ENCODE measurements at regions not wholly inside any gene's neighbourhood (a gene's known extent, or its start where the extent isn't known, plus 50 kb on each side); places are given as distances from the start of the nearest gene placed in this dataset.

DNA sequence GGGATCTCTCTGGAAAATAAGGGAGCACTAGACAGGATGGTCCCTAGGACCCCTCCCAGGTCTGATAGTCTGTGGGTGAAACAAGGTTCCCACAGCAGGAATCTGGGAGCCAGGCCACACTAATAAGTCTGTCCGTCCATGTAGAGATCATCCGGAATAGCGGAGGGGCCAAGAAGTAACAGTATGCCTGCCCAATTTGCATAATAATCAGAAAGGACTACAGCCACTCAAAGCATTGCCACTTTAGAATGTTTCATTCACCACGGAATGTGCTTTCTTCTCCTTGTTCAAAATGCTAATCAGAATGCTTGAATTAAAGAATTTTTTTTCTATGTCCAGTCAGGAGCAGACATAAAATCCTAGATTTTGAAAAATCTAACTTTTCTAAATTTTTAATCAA, 254.9 kb downstream of the ACTL7B start:
- no peaks in the 10 kb centered on the region for H3K4me1 Mint-ChIP-seq
- peaks cover 0 to 7% (median 4%) of the 10 kb centered on the region in 3 donors for H3K9me3 Mint-ChIP-seq
- H3K4me1 ChIP-seq (ENCODE audit: control insufficient read depth in 1 of 2, extremely low read depth in 1 of 2, insufficient read depth in 2 of 2, low read length in 2 of 2) = no peaks in the 10 kb centered on the region
- DNase-seq = no peak
- H3K27ac Mint-ChIP-seq = no peak overlapping the region
- no peaks in the 10 kb centered on the region for H3K9me3 ChIP-seq
- CTCF ChIA-PET = no interaction called here
- no peak overlapping the region for H3K27ac ChIP-seq (ENCODE audit: low read length)
- POLR2A ChIA-PET = no interaction called here
- WGBS (ENCODE audit: insufficient coverage) = 95% methylated on average over 3 of the region's 4 CpGs
- H3K4me3 ChIP-seq (ENCODE audit: control insufficient read depth in 1 of 2, extremely low read depth in 1 of 2, low read length in 1 of 2) = no peak overlapping the region
- H3K27me3 ChIP-seq (replicated peaks in 1 of 2; ENCODE audit: control insufficient read depth in 2 of 2, extremely low read depth in 1 of 2, insufficient read depth in 2 of 2, low read length in 1 of 2) = no peaks in the 10 kb centered on the region
- peaks cover 0 to 4% of the 10 kb centered on the region in 2 donors for H3K27me3 Mint-ChIP-seq
- ATAC-seq (replicated peaks in 1 of 4) = no peak
- H3K4me3 Mint-ChIP-seq = no peak overlapping the region
- no peaks in the 10 kb centered on the region for H3K36me3 ChIP-seq (ENCODE audit: control insufficient read depth in 2 of 2, extremely low read depth in 1 of 2, insufficient read depth in 1 of 2, low read length in 1 of 2)
- H3K36me3 Mint-ChIP-seq = no peaks in the 10 kb centered on the region

DNA sequence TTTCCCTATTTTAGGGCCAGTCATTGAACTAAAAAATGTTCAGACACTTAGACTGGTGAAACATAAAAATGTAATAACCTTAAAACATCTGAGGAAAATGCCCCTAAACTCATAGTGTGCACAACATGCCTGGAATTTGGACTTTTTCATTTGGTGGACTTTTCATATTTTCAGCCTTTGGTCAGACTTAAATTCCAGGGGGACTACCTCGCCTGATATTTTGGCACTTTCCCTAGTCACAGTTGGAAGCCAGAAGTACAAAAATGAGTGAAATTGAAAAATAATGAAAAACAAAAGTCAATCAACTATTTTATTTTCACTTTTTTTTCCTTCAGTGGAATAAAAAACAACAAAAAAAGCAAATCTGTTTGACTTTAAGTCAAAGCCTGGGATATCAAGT, 256.2 kb downstream of the ACTL7B start:
- Mint-ChIP-seq H3K4me1 (no peaks in the 10 kb centered on the region), H3K9me3 (peaks cover 0 to 14% (median 4%) of the 10 kb centered on the region in 3 donors), H3K36me3 (no peaks in the 10 kb centered on the region), H3K27ac (no peak overlapping the region), H3K4me3 (no peak overlapping the region), H3K27me3 (peaks cover 0 to 4% of the 10 kb centered on the region in 2 donors)
- no peaks in the 10 kb centered on the region for H3K36me3 ChIP-seq (ENCODE audit: control insufficient read depth in 2 of 2, extremely low read depth in 1 of 2, insufficient read depth in 1 of 2, low read length in 1 of 2)
- no peaks in the 10 kb centered on the region for H3K9me3 ChIP-seq
- DNase-seq (no peak), ATAC-seq (replicated peaks in 1 of 4) (no peak)
- no peaks in the 10 kb centered on the region for H3K27me3 ChIP-seq (replicated peaks in 1 of 2; ENCODE audit: control insufficient read depth in 2 of 2, extremely low read depth in 1 of 2, insufficient read depth in 2 of 2, low read length in 1 of 2)
- H3K27ac ChIP-seq (ENCODE audit: low read length) = no peak overlapping the region
- H3K4me3 ChIP-seq (ENCODE audit: control insufficient read depth in 1 of 2, extremely low read depth in 1 of 2, low read length in 1 of 2) = no peak overlapping the region
- no CpG with 5 or more reads among the region's 1 CpG for WGBS (ENCODE audit: insufficient coverage)
- ChIA-PET POLR2A (no interaction called here), CTCF (no interaction called here)
- H3K4me1 ChIP-seq (ENCODE audit: control insufficient read depth in 1 of 2, extremely low read depth in 1 of 2, insufficient read depth in 2 of 2, low read length in 2 of 2) = no peaks in the 10 kb centered on the region

DNA sequence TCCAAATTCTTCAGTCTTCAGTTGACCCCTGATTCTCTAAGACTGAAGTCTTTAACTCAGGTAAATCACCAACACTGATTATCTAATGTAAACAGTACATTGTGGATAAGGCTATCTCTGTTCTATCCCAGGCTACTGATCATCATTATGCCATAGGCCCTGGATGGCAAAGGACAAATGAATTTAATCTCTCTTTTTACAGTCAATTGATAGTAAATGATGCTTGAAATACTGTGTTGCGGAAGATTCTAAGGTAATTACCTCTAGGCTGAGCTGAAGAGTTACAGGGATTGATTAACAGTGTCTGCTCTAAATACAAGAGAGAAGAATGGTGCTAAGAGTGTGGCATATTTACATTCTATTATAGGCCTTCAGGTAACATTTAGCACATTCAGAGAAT, 264.7 kb downstream of the ACTL7B start:
- H3K4me3 ChIP-seq (ENCODE audit: control insufficient read depth in 1 of 2, extremely low read depth in 1 of 2, low read length in 1 of 2) = no peak overlapping the region
- no peak for DNase-seq
- H3K27ac Mint-ChIP-seq = no peak overlapping the region
- no peak overlapping the region for H3K4me3 Mint-ChIP-seq
- no peak for ATAC-seq (replicated peaks in 1 of 4)
- H3K27ac ChIP-seq (ENCODE audit: low read length) = no peak overlapping the region
- no peaks in the 10 kb centered on the region for H3K4me1 Mint-ChIP-seq
- H3K27me3 ChIP-seq (replicated peaks in 1 of 2; ENCODE audit: control insufficient read depth in 2 of 2, extremely low read depth in 1 of 2, insufficient read depth in 2 of 2, low read length in 1 of 2) = no peaks in the 10 kb centered on the region
- no peaks in the 10 kb centered on the region for H3K36me3 Mint-ChIP-seq
- peaks cover 0 to 8% (median 3%) of the 10 kb centered on the region in 3 donors for H3K9me3 Mint-ChIP-seq
- WGBS (ENCODE audit: insufficient coverage) = no CpG with 5 or more reads among the region's 1 CpG
- POLR2A ChIA-PET = no interaction called here
- H3K36me3 ChIP-seq (ENCODE audit: control insufficient read depth in 2 of 2, extremely low read depth in 1 of 2, insufficient read depth in 1 of 2, low read length in 1 of 2) = no peaks in the 10 kb centered on the region
- H3K9me3 ChIP-seq = no peaks in the 10 kb centered on the region
- no peaks in the 10 kb centered on the region for H3K27me3 Mint-ChIP-seq
- CTCF ChIA-PET = no interaction called here
- H3K4me1 ChIP-seq (ENCODE audit: control insufficient read depth in 1 of 2, extremely low read depth in 1 of 2, insufficient read depth in 2 of 2, low read length in 2 of 2) = no peaks in the 10 kb centered on the region

DNA sequence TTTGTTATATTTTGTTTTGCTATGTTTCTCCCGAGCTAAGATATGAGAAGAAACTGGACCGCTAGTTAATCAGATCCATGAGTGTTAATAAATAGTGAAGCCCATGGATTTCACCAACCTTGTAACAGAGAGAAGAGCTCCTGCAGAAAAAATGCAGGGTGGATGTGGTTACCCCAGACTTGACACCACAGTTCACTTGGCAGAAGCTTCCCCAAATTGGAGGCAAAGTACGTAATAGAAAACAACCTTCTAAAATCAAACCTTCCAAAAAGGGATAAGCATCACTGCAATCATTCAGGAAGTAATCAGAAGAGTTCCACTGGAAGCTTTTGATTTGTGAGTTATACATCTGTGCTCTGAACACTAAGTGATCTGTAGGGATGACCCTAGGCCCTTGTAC, 267.5 kb downstream of the ACTL7B start:
- Histone ChIP-seq H3K36me3 (ENCODE audit: control insufficient read depth in 2 of 2, extremely low read depth in 1 of 2, insufficient read depth in 1 of 2, low read length in 1 of 2) (no peaks in the 10 kb centered on the region), H3K27ac (ENCODE audit: low read length) (no peak overlapping the region), H3K9me3 (no peaks in the 10 kb centered on the region), H3K27me3 (replicated peaks in 1 of 2; ENCODE audit: control insufficient read depth in 2 of 2, extremely low read depth in 1 of 2, insufficient read depth in 2 of 2, low read length in 1 of 2) (no peaks in the 10 kb centered on the region), H3K4me1 (ENCODE audit: control insufficient read depth in 1 of 2, extremely low read depth in 1 of 2, insufficient read depth in 2 of 2, low read length in 2 of 2) (no peaks in the 10 kb centered on the region), H3K4me3 (ENCODE audit: control insufficient read depth in 1 of 2, extremely low read depth in 1 of 2, low read length in 1 of 2) (no peak overlapping the region)
- H3K27me3 Mint-ChIP-seq = no peaks in the 10 kb centered on the region
- CTCF ChIA-PET = no interaction called here
- no peak for DNase-seq
- POLR2A ChIA-PET = no interaction called here
- WGBS (ENCODE audit: insufficient coverage) = 84% methylated on average over 2 of the region's 3 CpGs
- no peak overlapping the region for H3K4me3 Mint-ChIP-seq
- H3K9me3 Mint-ChIP-seq = peaks cover 0 to 3% (median 0%) of the 10 kb centered on the region in 3 donors
- H3K27ac Mint-ChIP-seq = no peak overlapping the region
- H3K4me1 Mint-ChIP-seq = no peaks in the 10 kb centered on the region
- H3K36me3 Mint-ChIP-seq = no peaks in the 10 kb centered on the region
- no peak for ATAC-seq (replicated peaks in 1 of 4)

DNA sequence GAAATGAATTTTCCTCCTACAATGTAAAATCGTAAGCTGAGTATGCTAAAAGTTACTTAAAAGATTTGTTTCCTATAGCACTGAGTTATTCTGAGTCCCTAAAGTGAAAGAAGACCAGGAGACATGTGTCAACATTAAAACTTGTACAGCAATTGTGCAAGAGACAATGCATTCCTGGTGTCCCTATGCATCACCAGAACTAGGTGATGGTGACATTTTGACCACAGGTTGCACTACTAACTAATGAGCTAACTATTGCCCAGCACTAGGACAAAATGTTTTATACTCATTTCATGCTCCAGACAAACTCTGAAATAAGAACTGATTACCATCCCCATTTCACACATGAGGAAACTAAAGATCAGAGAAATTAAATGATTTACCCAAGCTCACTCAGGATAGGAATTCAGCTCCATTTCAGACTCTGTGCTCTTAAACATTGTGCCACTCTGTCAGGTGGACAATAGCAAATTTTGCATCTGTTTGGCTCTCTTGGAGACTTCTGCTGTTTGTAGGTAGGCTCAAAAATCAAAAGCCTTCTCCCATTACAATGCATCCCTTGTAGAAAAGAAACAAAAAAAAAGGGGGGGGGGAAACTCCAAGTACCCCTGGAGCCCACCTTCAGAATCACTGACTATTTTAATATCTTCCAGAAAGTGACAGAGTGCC, 269.2 kb downstream of the ACTL7B start:
- H3K4me1 ChIP-seq (ENCODE audit: control insufficient read depth in 1 of 2, extremely low read depth in 1 of 2, insufficient read depth in 2 of 2, low read length in 2 of 2) = no peaks in the 10 kb centered on the region
- DNase-seq (no peak), ATAC-seq (replicated peaks in 1 of 4) (no peak)
- H3K4me3 Mint-ChIP-seq = no peak overlapping the region
- H3K27ac Mint-ChIP-seq = no peak overlapping the region
- no peaks in the 10 kb centered on the region for H3K4me1 Mint-ChIP-seq
- H3K9me3 ChIP-seq = no peaks in the 10 kb centered on the region
- no CpG with 5 or more reads among the region's 1 CpG for WGBS (ENCODE audit: insufficient coverage)
- H3K36me3 ChIP-seq (ENCODE audit: control insufficient read depth in 2 of 2, extremely low read depth in 1 of 2, insufficient read depth in 1 of 2, low read length in 1 of 2) = no peaks in the 10 kb centered on the region
- H3K27me3 ChIP-seq (replicated peaks in 1 of 2; ENCODE audit: control insufficient read depth in 2 of 2, extremely low read depth in 1 of 2, insufficient read depth in 2 of 2, low read length in 1 of 2) = no peaks in the 10 kb centered on the region
- no peaks in the 10 kb centered on the region for H3K27me3 Mint-ChIP-seq
- ChIA-PET POLR2A (no interaction called here), CTCF (no interaction called here)
- H3K36me3 Mint-ChIP-seq = no peaks in the 10 kb centered on the region
- peaks cover 0 to 3% (median 0%) of the 10 kb centered on the region in 3 donors for H3K9me3 Mint-ChIP-seq
- no peak overlapping the region for H3K4me3 ChIP-seq (ENCODE audit: control insufficient read depth in 1 of 2, extremely low read depth in 1 of 2, low read length in 1 of 2)
- no peak overlapping the region for H3K27ac ChIP-seq (ENCODE audit: low read length)

DNA sequence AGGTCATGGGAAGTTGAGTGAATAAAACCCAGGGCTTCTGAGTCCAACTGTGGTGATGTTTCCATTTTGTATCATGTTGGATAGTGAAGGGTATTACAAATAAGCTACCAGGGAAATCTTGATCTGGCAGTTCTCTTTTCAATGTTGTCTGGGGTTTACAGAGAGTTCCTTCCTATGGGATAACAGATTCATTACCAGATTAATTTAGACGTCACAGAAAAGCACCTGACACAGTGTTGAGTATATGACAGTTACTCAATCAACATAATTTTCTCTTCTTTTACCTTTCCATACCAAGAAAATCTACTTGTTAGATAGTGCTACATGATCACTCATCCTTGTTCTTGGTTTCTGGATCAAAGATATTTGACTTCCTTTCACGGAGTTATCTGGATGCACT, 270.9 kb downstream of the ACTL7B start:
- ATAC-seq (replicated peaks in 1 of 4) (no peak), DNase-seq (no peak)
- H3K27ac ChIP-seq (ENCODE audit: low read length) = no peak overlapping the region
- no peaks in the 10 kb centered on the region for H3K27me3 ChIP-seq (replicated peaks in 1 of 2; ENCODE audit: control insufficient read depth in 2 of 2, extremely low read depth in 1 of 2, insufficient read depth in 2 of 2, low read length in 1 of 2)
- Mint-ChIP-seq H3K27ac (no peak overlapping the region), H3K27me3 (no peaks in the 10 kb centered on the region), H3K36me3 (no peaks in the 10 kb centered on the region), H3K4me3 (no peak overlapping the region), H3K4me1 (no peaks in the 10 kb centered on the region), H3K9me3 (peaks cover 0 to 3% (median 0%) of the 10 kb centered on the region in 3 donors)
- no CpG with 5 or more reads among the region's 2 CpGs for WGBS (ENCODE audit: insufficient coverage)
- H3K4me3 ChIP-seq (ENCODE audit: control insufficient read depth in 1 of 2, extremely low read depth in 1 of 2, low read length in 1 of 2) = no peak overlapping the region
- POLR2A ChIA-PET = no interaction called here
- CTCF ChIA-PET = interaction anchor here in 1 of 2 donors (0.5 kb wide), 1 partner anchor 1144 kb away, joined by 3 read pairs; no protein-coding TSS in a partner anchor
- no peaks in the 10 kb centered on the region for H3K4me1 ChIP-seq (ENCODE audit: control insufficient read depth in 1 of 2, extremely low read depth in 1 of 2, insufficient read depth in 2 of 2, low read length in 2 of 2)
- H3K9me3 ChIP-seq = no peaks in the 10 kb centered on the region
- H3K36me3 ChIP-seq (ENCODE audit: control insufficient read depth in 2 of 2, extremely low read depth in 1 of 2, insufficient read depth in 1 of 2, low read length in 1 of 2) = no peaks in the 10 kb centered on the region

DNA sequence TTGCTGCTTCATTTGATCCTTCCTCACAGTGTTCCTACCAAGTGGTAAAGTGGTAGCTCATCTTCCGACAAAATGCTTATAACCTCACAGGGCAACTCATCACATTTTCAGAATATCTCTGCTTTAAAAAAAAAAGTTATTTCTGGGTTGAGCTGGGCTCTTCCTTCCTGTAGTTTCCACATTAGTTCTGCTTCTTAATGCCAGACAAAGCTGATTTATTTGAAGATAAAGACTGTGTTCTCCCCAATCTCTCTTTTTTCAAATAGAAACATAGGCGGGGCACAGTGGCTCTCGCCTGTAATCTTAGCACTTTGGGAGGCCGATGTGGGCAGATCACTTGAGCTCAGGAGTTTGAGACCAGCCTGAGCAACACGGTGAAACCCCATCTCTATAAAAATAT, 273.1 kb downstream of the ACTL7B start:
- 50% methylated on average over 2 of the region's 5 CpGs for WGBS (ENCODE audit: insufficient coverage)
- DNase-seq = no peak
- Histone ChIP-seq H3K4me3 (ENCODE audit: control insufficient read depth in 1 of 2, extremely low read depth in 1 of 2, low read length in 1 of 2) (no peak overlapping the region), H3K27ac (ENCODE audit: low read length) (no peak overlapping the region), H3K4me1 (ENCODE audit: control insufficient read depth in 1 of 2, extremely low read depth in 1 of 2, insufficient read depth in 2 of 2, low read length in 2 of 2) (no peaks in the 10 kb centered on the region), H3K36me3 (ENCODE audit: control insufficient read depth in 2 of 2, extremely low read depth in 1 of 2, insufficient read depth in 1 of 2, low read length in 1 of 2) (no peaks in the 10 kb centered on the region), H3K9me3 (no peaks in the 10 kb centered on the region), H3K27me3 (replicated peaks in 1 of 2; ENCODE audit: control insufficient read depth in 2 of 2, extremely low read depth in 1 of 2, insufficient read depth in 2 of 2, low read length in 1 of 2) (no peaks in the 10 kb centered on the region)
- H3K36me3 Mint-ChIP-seq = no peaks in the 10 kb centered on the region
- ChIA-PET CTCF (no interaction called here), POLR2A (no interaction called here)
- H3K9me3 Mint-ChIP-seq = peaks cover 0 to 2% (median 0%) of the 10 kb centered on the region in 3 donors
- no peak overlapping the region for H3K27ac Mint-ChIP-seq
- peaks cover 0 to 4% of the 10 kb centered on the region in 2 donors for H3K27me3 Mint-ChIP-seq
- H3K4me3 Mint-ChIP-seq = no peak overlapping the region
- H3K4me1 Mint-ChIP-seq = no peaks in the 10 kb centered on the region
- no peak for ATAC-seq (replicated peaks in 1 of 4)
